ENCODE measurements at regions not wholly inside any gene's neighbourhood (a gene's known extent, or its start where the extent isn't known, plus 50 kb on each side); places are given as distances from the start of the nearest gene placed in this dataset.

GRCh38 chr12:13570005-13570694 lies 373.6 kb downstream of the EMP1 start:
- Histone ChIP-seq H3K36me3 (ENCODE audit: control insufficient read depth, insufficient read depth, low read length) (no peaks in the 10 kb centered on the region), H4K20me1 (ENCODE audit: insufficient read depth, low read length) (no peaks in the 10 kb centered on the region), H3K9me1 (ENCODE audit: insufficient read depth, low read length) (no peaks in the 10 kb centered on the region), H2BK5ac (ENCODE audit: low read depth, low read length, poor library complexity, severe bottlenecking) (no peak overlapping the region), H3K18ac (ENCODE audit: low read depth, low read length) (no peak overlapping the region), H3K23ac (ENCODE audit: low read depth, low read length) (no peak overlapping the region), H2AK9ac (replicated peaks; ENCODE audit: low read depth, low read length, poor library complexity) (no peak overlapping the region), H3K14ac (replicated peaks; ENCODE audit: low read depth, low read length) (no peak overlapping the region), H2BK120ac (ENCODE audit: low read depth, low read length) (no peak overlapping the region), H3K9me3 (ENCODE audit: control insufficient read depth, insufficient read depth, low read length) (no peaks in the 10 kb centered on the region), H3K4ac (ENCODE audit: low read depth, low read length) (no peak overlapping the region), H3K79me1 (ENCODE audit: low read depth in 1 of 2, low read length in 2 of 2) (no peaks in the 10 kb centered on the region), H4K5ac (ENCODE audit: low read depth, low read length) (no peak overlapping the region), H3K4me2 (ENCODE audit: low read depth, low read length) (no peak overlapping the region), H3K56ac (ENCODE audit: extremely low read depth, insufficient read depth, low read length) (no peak overlapping the region), H4K91ac (ENCODE audit: insufficient read depth, low read depth, low read length) (no peak overlapping the region), H3K27ac (ENCODE audit: insufficient read depth, low read length) (no peak overlapping the region), H2AFZ (replicated peaks; ENCODE audit: low read length, poor library complexity) (no peak overlapping the region), H3K27me3 (ENCODE audit: control insufficient read depth, insufficient read depth, low read length) (no peaks in the 10 kb centered on the region), H3K4me3 (ENCODE audit: insufficient read depth, low read depth, low read length) (no peak overlapping the region), H2BK20ac (ENCODE audit: low read depth, low read length) (no peak overlapping the region), H4K8ac (ENCODE audit: low read depth in 2 of 2, low read length in 2 of 2) (no peak overlapping the region), H3K9ac (ENCODE audit: low read depth, low read length) (no peak overlapping the region), H3K4me1 (ENCODE audit: control insufficient read depth, insufficient read depth, low read length) (no peaks in the 10 kb centered on the region), H2BK15ac (ENCODE audit: low read depth, low read length) (no peak overlapping the region), H2AK5ac (ENCODE audit: low read depth, low read length) (no peak overlapping the region)
- no peak for TF ChIP-seq USF2 (IDR thresholded peaks at IDR 0.05; ENCODE audit: low read depth, low read length)
- ChIA-PET CTCF (no interaction called here), POLR2A (ENCODE audit: unreplicated experiment) (no interaction called here)
- dilution Hi-C loops (cut with HindIII; ENCODE audit: low sequenced_read_pairs, unreplicated experiment) (no loop called here), in situ Hi-C loops (cut with MboI; ENCODE audit: low sequenced_read_pairs) (no loop called here), intact Hi-C loops (cut with micrococcal nuclease) (no loop called here)
- DNase-seq (no peak), ATAC-seq (ENCODE audit: low read depth) (no peak)
- WGBS, 2 experiments (ENCODE audit: extremely low coverage in 2 of 2, insufficient read length in 1 of 2): no CpG with 5 or more reads among the region's 1 CpG
- no TSS peak for BruUV-seq (replicated peaks)

Data from IMR-90 (cell line).